Stimulated activated memory B cell treated with anti-CD40 and anti-IgM and Interleukin-4, amounts not matched to agents 10 μg/mL and 1 μg/mL and 100 μg/mL, for 72 hours (primary cell): ENCODE measurements at regions not wholly inside any gene's neighbourhood (a gene's known extent, or its start where the extent isn't known, plus 50 kb on each side); places are given as distances from the start of the nearest gene placed in this dataset.

Experiments
- ATAC-seq: fragments of 150-1000 bp; cut with Tn5 transposase; 2 replicates; pipeline ENCODE4 v1.10.0; 2021
- H3K27ac Mint-ChIP-seq: one replicate; pipeline ENCODE4 v1.8.0; 2022; ENCODE audit warnings: mild to moderate bottlenecking, mixed read lengths
- H3K27me3 Mint-ChIP-seq: one replicate; pipeline ENCODE4 v1.8.0; 2022; ENCODE audit warnings: mixed read lengths
- H3K36me3 Mint-ChIP-seq: one replicate; pipeline ENCODE4 v1.8.0; 2022; ENCODE audit warnings: mixed read lengths
- H3K4me1 Mint-ChIP-seq: one replicate; pipeline ENCODE4 v1.8.0; 2022; ENCODE audit warnings: mixed read lengths
- H3K4me3 Mint-ChIP-seq: one replicate; pipeline ENCODE4 v1.8.0; 2022; ENCODE audit warnings: mild to moderate bottlenecking, moderate library complexity, mixed read lengths
- H3K9me3 Mint-ChIP-seq: one replicate; pipeline ENCODE4 v1.8.0; 2022; ENCODE audit warnings: mixed read lengths

DNA sequence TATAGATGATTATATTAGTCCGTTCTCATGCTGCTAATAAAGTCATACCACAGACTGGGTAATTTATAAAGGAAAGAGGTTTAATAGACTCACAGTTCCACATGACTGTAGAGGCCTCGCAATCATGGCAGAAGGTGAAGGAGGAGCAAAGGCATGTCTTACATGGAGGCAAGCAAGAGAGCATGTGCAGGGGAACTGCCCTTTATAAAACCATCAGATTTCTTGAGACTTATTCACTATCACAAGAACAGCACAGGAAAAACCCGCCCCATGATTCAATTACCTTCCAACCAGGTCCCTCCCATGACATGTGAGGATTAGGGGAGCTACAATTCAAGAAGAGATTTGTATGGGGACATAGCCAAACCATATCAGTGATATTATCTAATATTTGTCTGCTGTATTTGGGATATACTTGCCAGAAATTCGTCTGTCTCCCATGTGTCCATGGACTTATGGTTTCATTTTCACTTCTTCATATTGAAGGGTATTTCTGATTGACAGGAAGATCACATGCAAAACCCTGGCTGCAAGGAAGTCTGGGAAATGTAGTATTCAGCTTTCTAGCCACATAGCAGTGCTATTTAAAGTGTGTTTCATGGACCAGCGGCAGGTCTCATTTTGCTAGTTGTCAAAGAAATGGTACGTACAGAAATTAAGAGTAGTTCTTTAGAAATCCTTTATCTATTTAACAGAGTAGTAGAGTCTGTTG, 50.5 kb upstream of the PAK5 start:
- Mint-ChIP-seq H3K36me3 (no peaks in the 10 kb centered on the region), H3K27ac (no peak overlapping the region), H3K4me1 (peaks cover 5% of the 10 kb centered on the region), H3K4me3 (no peak overlapping the region), H3K27me3 (peaks cover 21% of the 10 kb centered on the region), H3K9me3 (peaks cover 10% of the 10 kb centered on the region)
- peak; percentile 47 for ATAC-seq
